Activated CD4-positive, alpha-beta T cell treated with anti-CD3 and anti-CD28 coated beads, Interleukin-2, amount 10 ng/mL, durations not matched to agents 7 days and 5 days (primary cell): ENCODE measurements at regions not wholly inside any gene's neighbourhood (a gene's known extent, or its start where the extent isn't known, plus 50 kb on each side); places are given as distances from the start of the nearest gene placed in this dataset.

Experiments used
- CTCF ChIA-PET: fragments of 350-600 bp; sonication (Branson Sonifier 250); formaldehyde crosslinking; loops from one replicate; lab custom pipeline; 2021; ENCODE audit warnings: antibody characterized with exemption; lab: Charles Lee
- POLR2A ChIA-PET: fragments of 350-600 bp; sonication (Branson Sonifier 250); formaldehyde crosslinking; loops from one replicate; lab custom pipeline; 2021; ENCODE audit warnings: antibody characterized with exemption; lab: Charles Lee
- DNase-seq: peaks from one replicate; pipeline ENCODE4 v3.0.0-alpha.2; 2020
- H3K27ac Mint-ChIP-seq: one replicate; pipeline ENCODE4 v1.8.0; 2021; ENCODE audit warnings: mild to moderate bottlenecking, moderate library complexity, mixed read lengths
- H3K27me3 Mint-ChIP-seq: one replicate; pipeline ENCODE4 v1.8.0; 2021; ENCODE audit warnings: mixed read lengths
- H3K36me3 Mint-ChIP-seq: one replicate; pipeline ENCODE4 v1.8.0; 2021; ENCODE audit warnings: low read depth, mixed read lengths
- H3K4me1 Mint-ChIP-seq: one replicate; pipeline ENCODE4 v1.8.0; 2021; ENCODE audit warnings: mixed read lengths
- H3K4me3 Mint-ChIP-seq: one replicate; pipeline ENCODE4 v1.8.0; 2021; ENCODE audit warnings: mild to moderate bottlenecking, moderate library complexity, mixed read lengths
- H3K9me3 Mint-ChIP-seq: one replicate; pipeline ENCODE4 v1.8.0; 2021; ENCODE audit warnings: mixed read lengths

- Mint-ChIP-seq H3K4me1 (no peaks in the 10 kb centered on the region), H3K36me3 (no peaks in the 10 kb centered on the region), H3K9me3 (peaks cover under 1% of the 10 kb centered on the region), H3K4me3 (no peak overlapping the region), H3K27ac (no peak overlapping the region), H3K27me3 (peaks cover 3% of the 10 kb centered on the region)
- ChIA-PET POLR2A (no interaction called here), CTCF (no interaction called here)
- DNase-seq: no peak
Measured at GRCh38 chr9:134980991-134981390, 63.3 kb upstream of the FCN1 start.

DNA sequence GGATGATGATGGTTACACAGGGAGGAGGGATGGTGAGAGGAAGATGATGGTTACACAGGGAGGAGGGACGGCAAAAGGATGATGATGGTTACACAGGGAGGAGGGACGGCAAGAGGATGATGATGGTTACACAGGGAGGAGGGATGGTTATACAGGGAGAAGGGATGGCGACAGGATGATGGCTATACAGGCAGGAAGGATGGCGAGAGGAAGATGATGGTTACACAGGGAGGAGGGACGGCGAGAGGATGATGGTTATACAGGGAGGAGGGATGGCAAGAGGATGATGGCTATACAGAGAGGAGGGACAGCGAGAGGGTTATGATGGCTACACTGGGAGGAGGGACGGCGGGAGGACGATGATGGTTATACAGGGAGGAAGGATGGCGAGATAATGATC lies 64.1 kb upstream of the FCN1 start:
- ChIA-PET POLR2A (no interaction called here), CTCF (no interaction called here)
- Mint-ChIP-seq H3K4me3 (no peak overlapping the region), H3K27me3 (peaks cover under 1% of the 10 kb centered on the region), H3K36me3 (no peaks in the 10 kb centered on the region), H3K9me3 (peaks cover 4% of the 10 kb centered on the region), H3K4me1 (no peaks in the 10 kb centered on the region), H3K27ac (no peak overlapping the region)
- DNase-seq: no peak

GRCh38 chr9:134982311-134982710 lies 64.6 kb upstream of the FCN1 start:
- no peaks in the 10 kb centered on the region for H3K27me3 Mint-ChIP-seq
- H3K36me3 Mint-ChIP-seq: no peaks in the 10 kb centered on the region
- no peaks in the 10 kb centered on the region for H3K4me1 Mint-ChIP-seq
- no peak overlapping the region for H3K27ac Mint-ChIP-seq
- no peak overlapping the region for H3K4me3 Mint-ChIP-seq
- H3K9me3 Mint-ChIP-seq: peaks cover 9% of the 10 kb centered on the region
- DNase-seq: no peak
- ChIA-PET CTCF (no interaction called here), POLR2A (no interaction called here)

- Mint-ChIP-seq H3K9me3 (peaks cover 9% of the 10 kb centered on the region), H3K4me1 (no peaks in the 10 kb centered on the region), H3K27me3 (no peaks in the 10 kb centered on the region), H3K27ac (no peak overlapping the region), H3K36me3 (no peaks in the 10 kb centered on the region), H3K4me3 (no peak overlapping the region)
- no peak for DNase-seq
- CTCF ChIA-PET: no interaction called here
- POLR2A ChIA-PET: no interaction called here
Measured at GRCh38 chr9:134983074-134983473, 65.4 kb upstream of the FCN1 start.

- POLR2A ChIA-PET: no interaction called here
- H3K9me3 Mint-ChIP-seq: peaks cover 9% of the 10 kb centered on the region
- CTCF ChIA-PET: no interaction called here
- no peak overlapping the region for H3K27ac Mint-ChIP-seq
- no peak for DNase-seq
- no peaks in the 10 kb centered on the region for H3K27me3 Mint-ChIP-seq
- no peaks in the 10 kb centered on the region for H3K36me3 Mint-ChIP-seq
- no peaks in the 10 kb centered on the region for H3K4me1 Mint-ChIP-seq
- no peak overlapping the region for H3K4me3 Mint-ChIP-seq
Measured at GRCh38 chr9:134983506-134984371, 66.0 kb upstream of the FCN1 start.

GRCh38 chr9:134984372-134985265 lies 66.9 kb upstream of the FCN1 start:
- H3K4me1 Mint-ChIP-seq: no peaks in the 10 kb centered on the region
- no peaks in the 10 kb centered on the region for H3K27me3 Mint-ChIP-seq
- H3K36me3 Mint-ChIP-seq: no peaks in the 10 kb centered on the region
- ChIA-PET POLR2A (no interaction called here), CTCF (no interaction called here)
- DNase-seq: no peak
- H3K27ac Mint-ChIP-seq: no peak overlapping the region
- H3K4me3 Mint-ChIP-seq: no peak overlapping the region
- peaks cover 9% of the 10 kb centered on the region for H3K9me3 Mint-ChIP-seq

GRCh38 chr9:134985451-134985850 lies 67.7 kb upstream of the FCN1 start:
- DNase-seq: no peak
- POLR2A ChIA-PET: no interaction called here
- Mint-ChIP-seq H3K27me3 (no peaks in the 10 kb centered on the region), H3K9me3 (peaks cover 9% of the 10 kb centered on the region), H3K4me3 (no peak overlapping the region), H3K27ac (no peak overlapping the region), H3K36me3 (no peaks in the 10 kb centered on the region), H3K4me1 (no peaks in the 10 kb centered on the region)
- CTCF ChIA-PET: no interaction called here

DNA sequence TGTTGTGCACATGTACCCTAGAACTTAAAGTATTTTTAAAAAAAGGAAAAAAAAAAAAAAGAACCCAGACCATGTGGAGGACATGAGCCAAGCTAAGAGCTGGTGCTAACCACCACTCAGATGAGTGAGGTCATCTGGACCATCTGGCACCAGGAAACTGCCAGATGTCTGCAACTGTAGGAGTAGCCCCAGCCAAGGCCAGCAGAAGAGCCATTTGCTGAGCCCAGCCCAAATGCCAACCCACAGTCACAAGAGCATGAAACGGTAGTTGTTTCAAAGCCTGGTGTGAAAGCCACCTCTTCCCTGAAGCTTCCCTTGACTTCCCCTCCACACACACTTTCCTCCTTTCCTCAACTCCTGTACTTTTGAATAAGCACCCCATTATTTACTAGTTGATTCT lies 69.2 kb upstream of the FCN1 start:
- H3K9me3 Mint-ChIP-seq: peaks cover 9% of the 10 kb centered on the region
- H3K27me3 Mint-ChIP-seq: no peaks in the 10 kb centered on the region
- H3K27ac Mint-ChIP-seq: no peak overlapping the region
- no peak overlapping the region for H3K4me3 Mint-ChIP-seq
- no peak for DNase-seq
- CTCF ChIA-PET: no interaction called here
- no peaks in the 10 kb centered on the region for H3K36me3 Mint-ChIP-seq
- POLR2A ChIA-PET: no interaction called here
- no peaks in the 10 kb centered on the region for H3K4me1 Mint-ChIP-seq

GRCh38 chr9:134987376-134987775 lies 69.7 kb upstream of the FCN1 start:
- no peak for DNase-seq
- H3K27ac Mint-ChIP-seq: no peak overlapping the region
- H3K9me3 Mint-ChIP-seq: peaks cover 9% of the 10 kb centered on the region
- no peak overlapping the region for H3K4me3 Mint-ChIP-seq
- ChIA-PET POLR2A (no interaction called here), CTCF (no interaction called here)
- no peaks in the 10 kb centered on the region for H3K36me3 Mint-ChIP-seq
- no peaks in the 10 kb centered on the region for H3K4me1 Mint-ChIP-seq
- H3K27me3 Mint-ChIP-seq: no peaks in the 10 kb centered on the region

DNA sequence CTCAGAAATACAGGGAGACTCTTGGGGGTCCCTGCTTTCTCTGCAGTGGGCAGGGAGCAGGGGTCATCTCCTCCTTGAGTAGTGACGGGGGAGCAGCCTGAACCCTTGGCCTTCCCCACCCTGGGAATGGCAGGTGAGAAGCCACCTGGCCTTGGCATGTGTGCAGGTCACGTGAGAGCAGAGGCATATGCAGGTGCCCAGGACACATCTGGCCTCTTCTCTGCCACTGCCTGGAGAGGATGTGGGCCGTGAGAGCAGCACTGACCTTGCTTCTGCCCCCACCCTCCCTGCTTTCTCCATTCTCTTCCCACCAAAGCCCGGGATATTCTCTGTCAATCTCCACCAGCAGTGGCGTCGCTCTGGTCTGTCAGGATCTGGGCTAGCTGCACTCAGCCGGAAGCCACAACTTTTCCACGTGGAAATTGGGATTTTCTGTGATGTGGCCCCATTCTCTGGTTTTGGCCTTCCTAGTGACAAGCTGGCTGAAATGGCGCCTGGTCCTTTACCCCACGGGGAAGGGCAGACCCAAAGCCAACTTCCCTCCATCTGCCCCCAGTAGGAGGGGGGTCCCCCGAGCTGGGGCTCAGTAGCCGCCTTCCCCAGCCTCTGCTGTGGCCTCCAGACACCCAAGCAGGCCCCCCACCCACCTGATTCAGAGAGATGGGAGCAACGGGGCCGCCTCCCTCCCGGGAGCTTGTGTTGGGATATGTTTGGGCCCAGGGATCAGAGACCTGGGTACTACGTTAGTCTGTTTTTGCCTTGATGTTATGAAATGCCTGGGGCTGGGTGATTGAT lies 70.4 kb upstream of the FCN1 start:
- peaks cover 9% of the 10 kb centered on the region for H3K9me3 Mint-ChIP-seq
- H3K27ac Mint-ChIP-seq: no peak overlapping the region
- no peak overlapping the region for H3K4me3 Mint-ChIP-seq
- no peak for DNase-seq
- no peaks in the 10 kb centered on the region for H3K4me1 Mint-ChIP-seq
- no peaks in the 10 kb centered on the region for H3K36me3 Mint-ChIP-seq
- ChIA-PET POLR2A (no interaction called here), CTCF (no interaction called here)
- no peaks in the 10 kb centered on the region for H3K27me3 Mint-ChIP-seq

DNA sequence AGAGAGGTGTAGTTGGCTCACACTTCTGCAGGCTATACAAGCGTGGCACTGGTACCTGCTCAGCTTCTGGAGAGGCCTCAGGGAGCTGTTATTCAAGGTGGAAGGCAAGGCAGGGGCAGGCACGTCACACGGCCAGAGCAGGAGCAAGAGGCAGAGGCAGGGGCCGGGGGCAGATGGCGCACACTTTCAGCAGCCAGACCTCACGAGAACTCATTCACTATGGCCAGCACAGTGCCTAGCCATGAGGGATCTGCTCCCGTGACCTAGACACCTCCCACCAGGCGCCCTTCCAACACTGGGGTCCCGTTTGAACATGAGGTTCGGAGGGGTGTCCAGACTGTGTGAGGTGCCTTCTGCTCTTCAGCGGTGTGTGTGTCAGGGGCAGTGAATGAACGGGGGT lies 71.0 kb upstream of the FCN1 start:
- Mint-ChIP-seq H3K4me3 (no peak overlapping the region), H3K27me3 (no peaks in the 10 kb centered on the region), H3K4me1 (no peaks in the 10 kb centered on the region), H3K36me3 (no peaks in the 10 kb centered on the region), H3K27ac (no peak overlapping the region), H3K9me3 (peaks cover 9% of the 10 kb centered on the region)
- ChIA-PET POLR2A (no interaction called here), CTCF (no interaction called here)
- DNase-seq: no peak

DNA sequence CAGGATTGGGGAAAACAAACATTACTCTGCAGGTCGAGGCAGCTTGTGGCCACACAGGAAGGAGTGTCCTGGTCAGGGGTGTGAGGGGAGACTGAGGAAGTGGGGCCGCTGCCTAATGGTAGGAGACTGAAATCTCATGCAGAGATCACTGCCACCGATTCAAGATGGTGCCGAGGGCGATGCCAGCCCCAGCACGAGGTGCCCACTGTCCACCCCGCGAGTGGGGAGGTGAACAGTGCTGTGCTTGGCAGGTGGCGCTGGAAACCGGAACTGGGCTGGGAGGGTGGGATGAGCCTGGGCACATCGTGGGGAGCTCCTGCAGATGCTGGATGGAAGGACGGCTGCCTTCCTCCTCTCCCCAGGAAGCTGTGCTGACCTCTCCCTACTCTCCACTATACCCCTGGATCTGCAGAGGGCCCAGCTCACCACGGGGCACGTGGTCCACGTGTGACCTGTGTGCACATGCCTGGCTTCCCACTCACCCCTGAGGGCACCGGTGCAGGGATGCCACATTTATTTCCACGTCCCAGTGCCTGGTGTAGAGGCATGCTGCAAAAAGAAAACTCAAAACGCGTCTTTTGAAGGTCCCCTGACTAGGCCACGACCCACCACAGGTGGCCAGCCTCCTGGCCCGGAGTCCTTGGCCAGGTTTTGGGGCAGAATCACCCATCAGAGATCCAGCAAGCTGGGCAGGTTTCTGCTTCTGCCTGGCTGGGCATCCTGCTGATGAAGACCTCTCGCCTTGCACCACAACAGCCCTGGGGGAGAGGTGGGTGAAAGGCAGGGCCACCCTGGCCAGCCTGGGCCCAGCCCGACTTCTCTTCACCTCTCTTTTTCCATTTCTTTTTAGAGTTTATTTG lies 71.7 kb upstream of the FCN1 start:
- no peaks in the 10 kb centered on the region for H3K36me3 Mint-ChIP-seq
- ChIA-PET CTCF (no interaction called here), POLR2A (no interaction called here)
- no peak overlapping the region for H3K27ac Mint-ChIP-seq
- no peaks in the 10 kb centered on the region for H3K27me3 Mint-ChIP-seq
- peaks cover 9% of the 10 kb centered on the region for H3K9me3 Mint-ChIP-seq
- no peak for DNase-seq
- H3K4me3 Mint-ChIP-seq: no peak overlapping the region
- H3K4me1 Mint-ChIP-seq: no peaks in the 10 kb centered on the region
